Activated CD8-positive, alpha-beta T cell treated with anti-CD3 and anti-CD28 coated beads, Interleukin-2, amount 10 ng/mL, durations not matched to agents 7 days and 5 days (primary cell): ENCODE measurements at regions not wholly inside any gene's neighbourhood (a gene's known extent, or its start where the extent isn't known, plus 50 kb on each side); places are given as distances from the start of the nearest gene placed in this dataset.
"Not testable (repeated sequence)": the region's sequence is repeated elsewhere in the genome, so short reads cannot be mapped to it uniquely, and the experiment has no call there.

Experiments
- ATAC-seq: fragments of 150-1000 bp; cut with Tn5 transposase; one replicate; pipeline ENCODE4 v1.10.0; 2021; ENCODE audit warnings: moderate library complexity
- CTCF ChIA-PET: fragments of 350-600 bp; sonication (Branson Sonifier 250); formaldehyde crosslinking; loops from one replicate; lab custom pipeline; 2021; ENCODE audit warnings: antibody characterized with exemption; lab: Charles Lee
- POLR2A ChIA-PET: fragments of 350-600 bp; sonication (Branson Sonifier 250); formaldehyde crosslinking; loops from one replicate; lab custom pipeline; 2021; ENCODE audit warnings: antibody characterized with exemption; lab: Charles Lee
- DNase-seq: peaks from one replicate; pipeline ENCODE4 v3.0.0-alpha.2; 2020
- H3K27ac Mint-ChIP-seq: one replicate; pipeline ENCODE4 v1.8.0; 2021; ENCODE audit warnings: mild to moderate bottlenecking, mixed read lengths
- H3K27me3 Mint-ChIP-seq: one replicate; pipeline ENCODE4 v1.8.0; 2021; ENCODE audit warnings: low read depth, mixed read lengths
- H3K36me3 Mint-ChIP-seq: one replicate; pipeline ENCODE4 v1.8.0; 2021; ENCODE audit warnings: low read depth, mixed read lengths
- H3K4me1 Mint-ChIP-seq: one replicate; pipeline ENCODE4 v1.8.0; 2021; ENCODE audit warnings: low read depth, mixed read lengths
- H3K4me3 Mint-ChIP-seq: one replicate; pipeline ENCODE4 v1.8.0; 2021; ENCODE audit warnings: mild to moderate bottlenecking, mixed read lengths
- H3K9me3 Mint-ChIP-seq: one replicate; pipeline ENCODE4 v1.8.0; 2022; ENCODE audit warnings: mixed read lengths; ENCODE audit not compliant: insufficient read depth

DNA sequence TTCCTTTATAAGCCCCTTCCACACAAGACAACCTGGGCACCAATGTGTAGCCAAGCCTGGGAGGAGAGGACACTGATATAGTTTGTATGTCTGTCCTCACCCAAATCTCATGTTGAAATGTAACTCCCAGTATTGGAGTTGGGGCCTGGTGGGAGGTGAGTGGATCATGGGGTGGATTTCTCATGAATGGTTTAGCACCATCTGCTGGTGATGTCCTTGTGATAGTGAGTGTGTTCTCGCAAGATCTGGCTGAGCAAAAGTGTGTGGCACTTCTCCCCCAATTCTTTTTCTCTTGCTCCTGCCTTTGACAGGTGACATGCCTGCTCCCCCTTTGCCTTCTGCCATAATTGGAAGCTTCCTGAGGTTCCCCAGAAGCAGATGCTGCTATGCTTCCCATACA, 135.8 kb downstream of the USP31 start:
- Mint-ChIP-seq H3K4me1 (no peaks in the 10 kb centered on the region), H3K9me3 (no peaks in the 10 kb centered on the region), H3K36me3 (no peaks in the 10 kb centered on the region), H3K27ac (no peak overlapping the region), H3K4me3 (no peak overlapping the region), H3K27me3 (peaks cover 2% of the 10 kb centered on the region)
- DNase-seq (no peak), ATAC-seq (no peak)
- POLR2A ChIA-PET, result no interaction called here
- CTCF ChIA-PET, result no interaction called here

DNA sequence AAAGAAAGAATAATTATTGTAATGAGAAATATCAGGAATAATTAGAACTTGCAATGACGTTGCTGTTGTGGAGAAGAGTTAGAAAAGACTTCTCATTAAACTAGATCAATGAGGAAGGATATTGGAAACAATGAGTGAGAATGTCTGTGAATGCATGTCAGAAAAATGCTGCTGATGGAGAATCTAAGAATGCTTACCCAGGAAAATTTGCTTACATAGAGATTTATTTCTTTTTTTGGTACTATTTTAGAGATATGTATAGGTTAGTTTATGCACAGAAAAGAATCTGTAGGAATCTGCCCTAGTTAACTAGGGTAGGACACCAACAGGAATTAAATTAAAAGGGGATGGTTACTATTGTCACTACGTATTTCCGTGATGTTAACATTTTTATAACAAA, 140.2 kb downstream of the USP31 start:
- H3K4me3 Mint-ChIP-seq, result no peak overlapping the region
- H3K27me3 Mint-ChIP-seq, result peaks cover 4% of the 10 kb centered on the region
- DNase-seq (no peak), ATAC-seq (no peak)
- no peak overlapping the region for H3K27ac Mint-ChIP-seq
- H3K36me3 Mint-ChIP-seq, result no peaks in the 10 kb centered on the region
- H3K9me3 Mint-ChIP-seq, result no peaks in the 10 kb centered on the region
- CTCF ChIA-PET, result no interaction called here
- POLR2A ChIA-PET, result no interaction called here
- no peaks in the 10 kb centered on the region for H3K4me1 Mint-ChIP-seq

DNA sequence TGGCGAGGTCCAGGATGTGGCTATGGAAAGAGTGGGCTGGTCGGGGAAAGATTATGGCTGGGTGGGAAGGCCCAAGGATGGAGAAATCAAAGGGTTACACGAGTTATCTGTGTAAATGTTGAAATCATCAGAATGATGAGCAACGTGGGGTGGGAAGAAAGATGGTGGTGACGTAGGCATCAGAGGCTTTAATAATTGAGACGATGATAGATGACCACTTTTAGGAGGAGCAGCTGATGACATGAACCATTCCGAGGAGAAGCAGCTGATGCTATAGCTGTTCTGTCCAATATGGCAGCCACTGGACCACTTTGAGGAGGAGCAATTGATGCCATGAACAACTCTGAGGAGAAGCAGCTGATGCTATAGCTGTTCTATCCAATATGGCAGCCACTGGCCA, 141.2 kb downstream of the USP31 start:
- CTCF ChIA-PET, result no interaction called here
- Mint-ChIP-seq H3K36me3 (no peaks in the 10 kb centered on the region), H3K27ac (no peak overlapping the region), H3K4me3 (no peak overlapping the region), H3K27me3 (peaks cover 4% of the 10 kb centered on the region), H3K4me1 (no peaks in the 10 kb centered on the region), H3K9me3 (no peaks in the 10 kb centered on the region)
- no peak for DNase-seq
- ATAC-seq, result no peak
- POLR2A ChIA-PET, result no interaction called here

DNA sequence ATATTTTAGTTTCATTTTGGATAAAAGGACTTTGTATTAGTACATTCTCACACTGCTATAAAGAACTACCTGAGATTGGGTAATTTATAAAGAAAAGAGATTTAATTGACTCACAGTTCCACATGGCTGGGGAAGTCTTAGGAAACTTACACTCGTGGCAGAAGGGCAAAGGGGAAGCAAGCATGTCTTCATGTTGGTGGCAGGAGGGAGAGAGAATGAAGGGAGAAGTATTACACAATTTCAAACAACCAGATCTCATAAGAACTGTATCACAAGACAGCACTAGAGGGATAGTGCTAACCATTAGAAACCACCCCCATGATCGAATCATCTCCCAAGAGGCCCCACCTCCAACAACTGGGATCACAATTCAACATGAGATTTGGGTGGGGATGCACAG, 142.9 kb downstream of the USP31 start:
- POLR2A ChIA-PET, result no interaction called here
- Mint-ChIP-seq H3K27ac (no peak overlapping the region), H3K4me1 (no peaks in the 10 kb centered on the region)

DNA sequence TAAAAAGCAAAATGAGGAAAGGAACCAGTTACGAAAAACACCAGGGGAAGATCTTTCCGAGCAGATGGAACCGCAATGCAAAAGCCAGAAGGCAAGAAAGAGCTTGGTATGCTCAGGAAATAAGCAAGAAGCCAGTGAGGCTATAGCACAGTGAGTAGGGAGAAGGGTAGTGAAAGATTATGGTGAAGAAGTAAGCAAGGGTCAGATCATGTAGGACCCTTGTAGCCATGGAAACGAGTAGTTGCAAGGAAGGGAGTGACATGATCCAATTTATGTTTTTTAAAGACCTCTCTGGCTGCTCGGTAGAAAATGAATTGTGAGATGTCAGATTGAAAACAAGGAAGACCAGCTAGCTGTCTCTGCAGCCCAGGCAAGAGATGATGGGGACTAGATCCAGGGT, 143.3 kb downstream of the USP31 start:
- CTCF ChIA-PET, result no interaction called here
- no peaks in the 10 kb centered on the region for H3K9me3 Mint-ChIP-seq
- peaks cover 4% of the 10 kb centered on the region for H3K27me3 Mint-ChIP-seq
- POLR2A ChIA-PET, result no interaction called here
- ATAC-seq (no peak), DNase-seq (no peak)
- no peaks in the 10 kb centered on the region for H3K4me1 Mint-ChIP-seq
- H3K27ac Mint-ChIP-seq, result no peak overlapping the region
- H3K36me3 Mint-ChIP-seq, result no peaks in the 10 kb centered on the region
- H3K4me3 Mint-ChIP-seq, result no peak overlapping the region

More for the DNA sequence above, 142.9 kb downstream of the USP31 start:
- no peak overlapping the region for H3K4me3 Mint-ChIP-seq
- DNase-seq (no peak), ATAC-seq (no peak)
- no peaks in the 10 kb centered on the region for H3K36me3 Mint-ChIP-seq
- CTCF ChIA-PET, result no interaction called here
- peaks cover 4% of the 10 kb centered on the region for H3K27me3 Mint-ChIP-seq
- H3K9me3 Mint-ChIP-seq, result no peaks in the 10 kb centered on the region

DNA sequence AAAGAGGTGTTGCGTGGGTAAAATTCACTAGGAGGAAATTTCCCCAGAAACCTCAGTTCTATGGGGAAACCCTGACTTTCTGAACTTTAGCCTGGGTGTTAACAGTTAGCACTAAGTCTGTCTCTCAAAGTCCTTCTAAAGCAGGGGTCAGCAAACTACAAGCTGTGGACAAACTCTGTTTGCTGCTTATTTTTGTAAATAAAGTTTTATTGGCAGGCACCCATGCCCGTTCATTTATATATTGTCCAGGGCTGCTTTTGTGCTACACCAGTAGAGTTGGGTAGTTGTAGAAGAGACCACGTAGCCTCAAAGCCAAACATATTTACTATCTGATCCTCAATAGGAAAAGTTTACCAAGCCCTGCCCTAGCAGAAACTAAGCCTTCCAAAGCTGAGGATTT, 159.7 kb downstream of the USP31 start:
- no peak for ATAC-seq

DNA sequence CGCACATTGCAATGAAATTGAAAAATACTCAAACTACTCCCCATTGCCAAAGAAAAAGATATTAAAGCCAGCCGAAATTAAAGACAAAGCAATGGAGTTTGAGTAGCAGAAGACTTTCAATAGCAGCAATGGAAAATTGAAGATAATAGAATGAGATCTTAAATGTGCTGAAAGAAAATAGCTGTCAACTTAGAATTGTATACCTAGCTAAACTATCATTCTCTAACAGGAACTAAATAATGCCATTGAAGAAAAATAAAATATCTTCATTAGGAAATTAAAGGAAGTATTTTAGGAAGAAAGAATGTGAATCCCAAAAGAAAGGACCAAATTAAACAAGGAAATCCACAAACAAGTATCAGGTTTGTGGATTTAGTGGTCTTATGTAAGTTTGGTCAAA, 165.6 kb downstream of the USP31 start:
- no peak for ATAC-seq
- no peaks in the 10 kb centered on the region for H3K36me3 Mint-ChIP-seq
- no peak for DNase-seq
- no peak overlapping the region for H3K4me3 Mint-ChIP-seq
- ChIA-PET CTCF (no interaction called here), POLR2A (interaction anchor here (0.6 kb wide), 1 partner anchor 143 kb away, joined by 3 read pairs; no protein-coding TSS in a partner anchor)
- H3K27ac Mint-ChIP-seq, result no peak overlapping the region
- H3K9me3 Mint-ChIP-seq, result peaks cover 31% of the 10 kb centered on the region
- H3K27me3 Mint-ChIP-seq, result no peaks in the 10 kb centered on the region
- no peaks in the 10 kb centered on the region for H3K4me1 Mint-ChIP-seq

More for the DNA sequence above, 159.7 kb downstream of the USP31 start:
- ChIA-PET POLR2A (no interaction called here), CTCF (no interaction called here)
- H3K27me3 Mint-ChIP-seq, result no peaks in the 10 kb centered on the region
- H3K4me1 Mint-ChIP-seq, result no peaks in the 10 kb centered on the region
- no peak overlapping the region for H3K27ac Mint-ChIP-seq
- no peak for DNase-seq
- H3K36me3 Mint-ChIP-seq, result no peaks in the 10 kb centered on the region
- peaks cover 11% of the 10 kb centered on the region for H3K9me3 Mint-ChIP-seq
- H3K4me3 Mint-ChIP-seq, result no peak overlapping the region

DNA sequence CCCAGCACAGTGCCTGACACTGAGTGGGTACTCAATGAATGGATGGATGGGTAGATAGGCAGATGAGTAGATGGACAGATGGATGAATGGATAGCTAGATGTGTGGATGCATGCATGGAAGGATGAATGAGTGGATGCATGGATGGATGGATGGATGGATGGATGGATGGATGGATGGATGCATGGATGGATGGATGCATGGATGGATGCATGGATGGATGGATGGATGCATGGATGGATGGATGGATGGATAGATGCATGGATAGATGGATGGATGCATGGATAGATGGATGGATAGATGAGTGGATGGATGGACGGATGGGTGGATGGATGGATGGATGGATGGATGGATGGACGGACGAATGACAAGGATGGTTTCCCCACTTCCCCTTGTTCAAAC, 166.6 kb downstream of the HS3ST2 start:
- POLR2A ChIA-PET, CTCF ChIA-PET, H3K4me3 Mint-ChIP-seq, H3K27ac Mint-ChIP-seq, H3K36me3 Mint-ChIP-seq, H3K27me3 Mint-ChIP-seq, H3K4me1 Mint-ChIP-seq, ATAC-seq, DNase-seq: not testable (repeated sequence)
- H3K9me3 Mint-ChIP-seq, result peaks cover 27% of the 10 kb centered on the region

DNA sequence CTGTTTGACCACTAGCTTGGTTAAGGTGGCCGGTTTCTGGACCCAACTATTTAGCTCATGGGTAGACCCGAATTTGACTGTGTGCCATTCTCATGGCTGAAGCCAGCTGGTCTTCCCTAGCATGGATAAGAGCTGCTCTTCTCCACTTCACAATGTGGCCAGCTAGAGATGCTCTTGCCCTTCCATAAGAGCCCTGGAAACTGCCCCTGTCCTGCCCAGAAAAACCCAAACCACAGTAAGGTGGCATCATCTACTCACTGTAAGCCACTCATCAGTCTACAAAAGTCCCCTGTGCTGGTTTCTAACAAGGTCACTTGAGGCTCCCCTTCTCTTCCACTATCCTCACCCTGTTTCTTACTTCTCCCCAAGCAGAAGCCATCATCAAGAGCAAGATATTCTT, 165.1 kb downstream of the HS3ST2 start:
- H3K9me3 Mint-ChIP-seq, result peaks cover 16% of the 10 kb centered on the region
- H3K27ac Mint-ChIP-seq, result no peak overlapping the region
- DNase-seq (no peak), ATAC-seq (no peak)
- H3K36me3 Mint-ChIP-seq, result no peaks in the 10 kb centered on the region
- no peaks in the 10 kb centered on the region for H3K27me3 Mint-ChIP-seq
- ChIA-PET CTCF (no interaction called here), POLR2A (no interaction called here)
- no peaks in the 10 kb centered on the region for H3K4me1 Mint-ChIP-seq
- H3K4me3 Mint-ChIP-seq, result no peak overlapping the region

DNA sequence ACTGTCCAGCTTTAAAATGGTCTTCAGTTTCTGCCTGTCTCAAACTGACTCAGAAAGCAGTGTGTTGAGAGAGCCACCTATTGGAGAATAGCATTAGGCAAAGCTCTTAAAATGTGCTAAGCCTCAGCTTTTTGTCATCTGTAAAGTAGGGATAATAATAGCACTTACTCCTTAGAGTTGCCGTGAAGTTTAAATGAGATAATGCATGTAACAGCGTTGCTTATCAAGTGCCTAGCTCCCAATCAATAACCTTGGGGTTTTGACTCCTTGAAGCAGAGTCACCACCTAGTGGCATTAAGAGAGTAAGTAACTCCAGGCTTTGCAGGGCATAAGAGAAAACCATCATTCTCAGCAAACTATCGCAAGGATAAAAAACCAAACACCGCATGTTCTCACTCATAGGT, 163.3 kb downstream of the HS3ST2 start:
- no peaks in the 10 kb centered on the region for H3K36me3 Mint-ChIP-seq
- DNase-seq (no peak), ATAC-seq (no peak)
- H3K27me3 Mint-ChIP-seq, result peaks cover 2% of the 10 kb centered on the region
- H3K9me3 Mint-ChIP-seq, result peaks cover under 1% of the 10 kb centered on the region
- ChIA-PET CTCF (no interaction called here), POLR2A (no interaction called here)
- no peak overlapping the region for H3K27ac Mint-ChIP-seq
- no peaks in the 10 kb centered on the region for H3K4me1 Mint-ChIP-seq
- H3K4me3 Mint-ChIP-seq, result no peak overlapping the region

DNA sequence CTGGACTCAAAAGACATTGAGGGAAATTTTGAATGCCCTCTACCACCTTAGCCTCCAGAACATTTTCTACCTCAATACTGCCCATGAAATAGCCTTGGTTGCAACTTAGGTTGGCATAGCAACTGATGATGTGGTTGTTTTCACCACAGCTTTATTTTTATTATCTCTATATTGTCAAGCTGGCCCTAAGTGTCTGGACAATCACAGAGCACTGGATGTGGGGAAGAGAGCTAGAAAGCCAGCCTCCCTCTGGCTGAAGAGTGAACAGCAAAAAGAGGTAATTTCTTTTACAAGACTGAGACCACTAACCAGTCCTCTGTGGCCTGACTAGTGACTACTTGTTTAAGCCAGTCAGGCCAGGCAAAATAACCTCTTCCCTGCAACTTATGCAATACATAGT, 159.6 kb downstream of the HS3ST2 start:
- H3K27ac Mint-ChIP-seq, result no peak overlapping the region
- no peak overlapping the region for H3K4me3 Mint-ChIP-seq
- CTCF ChIA-PET, result no interaction called here
- no peaks in the 10 kb centered on the region for H3K36me3 Mint-ChIP-seq
- DNase-seq (no peak), ATAC-seq (no peak)
- H3K27me3 Mint-ChIP-seq, result peaks cover 2% of the 10 kb centered on the region
- no peaks in the 10 kb centered on the region for H3K4me1 Mint-ChIP-seq
- H3K9me3 Mint-ChIP-seq, result no peaks in the 10 kb centered on the region
- POLR2A ChIA-PET, result no interaction called here

DNA sequence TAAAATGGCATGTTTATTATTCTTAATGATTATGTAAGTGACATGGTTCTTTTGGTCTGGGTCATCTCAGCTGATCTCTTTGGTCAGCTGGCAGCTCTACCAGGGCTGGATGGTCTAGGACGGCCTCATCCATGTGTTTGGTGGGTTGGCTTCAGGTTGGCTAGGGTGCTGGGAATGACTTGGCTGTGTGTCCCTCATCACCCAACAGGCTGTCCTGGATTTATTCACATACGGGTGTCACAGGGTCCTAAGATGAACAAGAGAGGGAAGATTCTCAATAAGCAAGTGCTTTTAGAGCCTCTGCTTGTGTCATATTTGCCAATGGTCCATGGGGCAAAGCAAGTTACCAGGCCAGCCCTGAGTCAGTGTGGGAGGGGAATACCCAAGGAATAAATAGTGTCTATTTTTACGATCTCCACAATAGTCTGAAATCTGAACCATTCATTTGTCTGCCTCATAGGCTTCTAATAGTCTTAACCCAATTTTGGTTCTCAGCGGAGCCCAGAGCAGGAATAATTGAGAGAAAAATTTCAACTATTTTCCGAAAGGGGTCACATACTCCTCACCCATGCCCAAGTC, 157.5 kb downstream of the HS3ST2 start:
- DNase-seq (no peak), ATAC-seq (no peak)
- H3K36me3 Mint-ChIP-seq, result no peaks in the 10 kb centered on the region
- peaks cover 5% of the 10 kb centered on the region for H3K27me3 Mint-ChIP-seq
- H3K4me3 Mint-ChIP-seq, result no peak overlapping the region
- POLR2A ChIA-PET, result no interaction called here
- CTCF ChIA-PET, result no interaction called here
- H3K27ac Mint-ChIP-seq, result no peak overlapping the region
- no peaks in the 10 kb centered on the region for H3K4me1 Mint-ChIP-seq
- H3K9me3 Mint-ChIP-seq, result no peaks in the 10 kb centered on the region

DNA sequence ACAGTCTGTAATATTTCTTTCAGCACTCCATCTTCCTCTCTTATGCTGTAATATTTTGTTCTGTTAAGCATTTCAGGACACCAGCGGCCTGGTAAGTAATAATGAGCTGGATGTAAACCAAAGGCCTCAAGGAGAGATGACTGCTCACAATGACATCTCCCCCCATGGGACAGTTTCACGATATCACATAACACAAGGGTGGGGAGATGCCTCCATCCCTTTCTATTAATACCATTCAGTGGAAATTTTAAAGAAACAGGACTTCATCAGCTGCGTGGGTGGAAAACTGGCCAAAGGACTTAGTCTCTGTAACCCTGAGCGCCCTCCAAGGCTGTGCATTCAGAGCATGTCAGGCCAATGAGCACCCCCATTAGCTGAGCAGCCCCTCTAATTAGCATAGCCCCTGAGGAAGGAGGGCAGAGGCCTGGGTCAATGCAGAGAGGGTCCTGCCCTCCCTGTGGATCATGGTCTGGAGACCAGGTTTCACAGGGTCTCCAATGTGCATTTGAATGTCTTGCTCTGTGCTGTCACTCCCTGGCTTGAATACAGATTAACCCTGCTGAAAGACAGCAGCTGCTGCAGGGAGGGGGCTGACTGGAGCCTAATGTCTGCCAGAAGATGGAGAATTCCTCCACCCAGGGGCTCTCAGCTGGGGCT, 156.4 kb downstream of the HS3ST2 start:
- no peaks in the 10 kb centered on the region for H3K9me3 Mint-ChIP-seq
- H3K4me1 Mint-ChIP-seq, result no peaks in the 10 kb centered on the region
- no peak for ATAC-seq
- peaks cover 6% of the 10 kb centered on the region for H3K27me3 Mint-ChIP-seq
- POLR2A ChIA-PET, result no interaction called here
- no peaks in the 10 kb centered on the region for H3K36me3 Mint-ChIP-seq
- H3K27ac Mint-ChIP-seq, result no peak overlapping the region
- no peak for DNase-seq
- H3K4me3 Mint-ChIP-seq, result no peak overlapping the region
- CTCF ChIA-PET, result no interaction called here
